ENCODE measurements at regions not wholly inside any gene's neighbourhood (a gene's known extent, or its start where the extent isn't known, plus 50 kb on each side); places are given as distances from the start of the nearest gene placed in this dataset.

- intact Hi-C loops (cut with DNase I): no loop called here
- no peak for DNase-seq
These were observed 381.0 kb downstream of the NOVA1 start for GRCh38 chr14:26216786-26217185.

GRCh38 chr14:26213846-26214575 lies 383.8 kb downstream of the NOVA1 start:
- DNase-seq: no peak
- intact Hi-C loops (cut with DNase I): no loop called here

GRCh38 chr14:26209699-26210098 lies 388.1 kb downstream of the NOVA1 start:
- intact Hi-C loops (cut with DNase I): no loop called here
- no peak for DNase-seq

GRCh38 chr14:26206640-26207039 lies 391.2 kb downstream of the NOVA1 start:
- DNase-seq: no peak
- intact Hi-C loops (cut with DNase I): no loop called here

GRCh38 chr14:26204728-26205479 lies 392.9 kb downstream of the NOVA1 start:
- peak in 41 of 42 donors; percentile 12 to 65 (median 37) for DNase-seq
- intact Hi-C loops (cut with DNase I): no loop called here

GRCh38 chr14:26204366-26204727 lies 393.5 kb downstream of the NOVA1 start:
- DNase-seq: no peak
- intact Hi-C loops (cut with DNase I): no loop called here

GRCh38 chr14:26200687-26201086 lies 397.1 kb downstream of the NOVA1 start:
- intact Hi-C loops (cut with DNase I): no loop called here
- DNase-seq: no peak

GRCh38 chr14:26199590-26200370 lies 398.1 kb downstream of the NOVA1 start:
- no peak for DNase-seq
- intact Hi-C loops (cut with DNase I): no loop called here

- intact Hi-C loops (cut with DNase I): no loop called here
- no peak for DNase-seq
These were observed 398.7 kb downstream of the NOVA1 start for GRCh38 chr14:26199096-26199495.

- intact Hi-C loops (cut with DNase I): no loop called here
- DNase-seq: no peak
These were observed 403.0 kb downstream of the NOVA1 start for GRCh38 chr14:26194816-26195215.

GRCh38 chr14:26191671-26192070 lies 406.2 kb downstream of the NOVA1 start:
- no peak for DNase-seq
- intact Hi-C loops (cut with DNase I): no loop called here

- intact Hi-C loops (cut with DNase I): no loop called here
- no peak for DNase-seq
These were observed 406.7 kb downstream of the NOVA1 start for GRCh38 chr14:26191123-26191522.

GRCh38 chr14:26190646-26191045 lies 407.2 kb downstream of the NOVA1 start:
- intact Hi-C loops (cut with DNase I): no loop called here

GRCh38 chr14:26187996-26188620 lies 409.7 kb downstream of the NOVA1 start:
- intact Hi-C loops (cut with DNase I): no loop called here
- no peak for DNase-seq

More at GRCh38 chr14:26190646-26191045, 407.2 kb downstream of the NOVA1 start:
- no peak for DNase-seq

- peak in 39 of 42 donors; percentile 9 to 78 (median 51) for DNase-seq
- intact Hi-C loops (cut with DNase I): no loop called here
These were observed 417.6 kb downstream of the NOVA1 start for GRCh38 chr14:26180221-26180620.

GRCh38 chr14:26175658-26176057 lies 422.2 kb downstream of the NOVA1 start:
- intact Hi-C loops (cut with DNase I): no loop called here
- DNase-seq: peak in 4 of 42 donors; percentile 10 to 36 (median 30)

GRCh38 chr14:26174395-26174794 lies 423.4 kb downstream of the NOVA1 start:
- intact Hi-C loops (cut with DNase I): no loop called here
- DNase-seq: no peak

GRCh38 chr14:26173581-26174110 lies 424.2 kb downstream of the NOVA1 start:
- DNase-seq: peak in 1 of 42 donors; percentile 8
- intact Hi-C loops (cut with DNase I): no loop called here

- no peak for DNase-seq
- intact Hi-C loops (cut with DNase I): no loop called here
These were observed 425.4 kb downstream of the NOVA1 start for GRCh38 chr14:26172396-26172795.

Data from head of caudate nucleus (tissue), 42 donors.